ENCODE measurements at regions not wholly inside any gene's neighbourhood (a gene's known extent, or its start where the extent isn't known, plus 50 kb on each side); places are given as distances from the start of the nearest gene placed in this dataset.

DNA sequence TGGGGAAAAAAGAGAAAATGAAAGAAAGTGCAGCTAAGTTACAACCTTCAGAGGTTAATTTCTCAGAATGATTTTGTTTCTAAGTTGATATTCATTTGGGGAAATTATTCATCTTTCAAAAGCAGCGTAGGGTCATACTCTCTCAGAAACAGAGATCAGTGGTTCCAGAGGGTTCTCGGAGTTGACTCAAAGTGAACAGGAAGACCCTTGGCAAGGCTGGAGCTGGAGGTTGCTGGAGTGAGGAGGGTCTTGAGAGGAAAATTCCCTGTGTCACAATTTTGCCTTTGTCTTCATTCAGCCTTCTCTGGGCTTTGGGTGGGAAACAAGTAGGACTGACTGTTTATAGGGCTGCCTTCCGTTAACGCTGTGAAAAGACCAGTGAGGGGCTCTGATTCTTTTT lies 168.2 kb downstream of the ICOS start:
- Histone ChIP-seq H3K4me1 (ENCODE audit: control insufficient read depth, insufficient read depth, low read length) (peaks cover 4% of the 10 kb centered on the region), H3K27ac (ENCODE audit: extremely low read depth, low read depth, low read length) (no peak overlapping the region), H3K4me3 (ENCODE audit: low read depth, low read length) (no peak overlapping the region), H3K36me3 (ENCODE audit: control insufficient read depth in 2 of 2, insufficient read depth in 1 of 2, low read length in 2 of 2) (no peaks in the 10 kb centered on the region), H3K9me3 (ENCODE audit: control insufficient read depth, insufficient read depth, low read depth, low read length) (no peaks in the 10 kb centered on the region)
- TF ChIP-seq ZNF423 (tag by site-specific recombination; IDR thresholded peaks at IDR 0.05) = no peak
- TF ChIP-seq INSM2 (tag by site-specific recombination; IDR thresholded peaks at IDR 0.05) = no peak
- no peak for TF ChIP-seq ZNF596 (tag by site-specific recombination; IDR thresholded peaks at IDR 0.05)
- no peak for TF ChIP-seq IKZF3 (tag by site-specific recombination; IDR thresholded peaks at IDR 0.05)
- no peak for TF ChIP-seq ZNF549 (tag by site-specific recombination; IDR thresholded peaks at IDR 0.05)
- no peak for TF ChIP-seq ZNF561 (tag by site-specific recombination; IDR thresholded peaks at IDR 0.05; ENCODE audit: borderline replicate concordance)
- TF ChIP-seq ZNF692 (tag by site-specific recombination; IDR thresholded peaks at IDR 0.05) = no peak
- no peak for TF ChIP-seq HIC1 (tag by site-specific recombination; IDR thresholded peaks at IDR 0.05)
- TF ChIP-seq ZNF548 (tag by site-specific recombination; IDR thresholded peaks at IDR 0.05) = no peak
- no peak for TF ChIP-seq ZSCAN18 (tag by site-specific recombination; IDR thresholded peaks at IDR 0.05)
- TF ChIP-seq ZNF350 (tag by site-specific recombination; IDR thresholded peaks at IDR 0.05) = no peak
- TF ChIP-seq ZNF324 (tag by site-specific recombination; IDR thresholded peaks at IDR 0.05) = no peak
- TF ChIP-seq ZBTB17 (tag by site-specific recombination; IDR thresholded peaks at IDR 0.05) = no peak
- no peak for TF ChIP-seq ZNF843 (tag by site-specific recombination; IDR thresholded peaks at IDR 0.05)
- TF ChIP-seq ZNF169 (tag by site-specific recombination; IDR thresholded peaks at IDR 0.05) = no peak
- TF ChIP-seq ZNF48 (tag by site-specific recombination; IDR thresholded peaks at IDR 0.05) = no peak
- no peak for TF ChIP-seq WT1 (tag by site-specific recombination; IDR thresholded peaks at IDR 0.05)
- no peak for TF ChIP-seq MYNN (tag by site-specific recombination; IDR thresholded peaks at IDR 0.05; ENCODE audit: borderline replicate concordance)
- TF ChIP-seq MZF1 (tag by site-specific recombination; IDR thresholded peaks at IDR 0.05; ENCODE audit: borderline replicate concordance) = no peak
- no peak for TF ChIP-seq SP3 (tag by site-specific recombination; IDR thresholded peaks at IDR 0.05)
- ChIA-PET POLR2A (no interaction called here), CTCF (interaction anchor here (1.2 kb wide), 1 partner anchor 74 kb away, joined by 6 read pairs; no protein-coding TSS in a partner anchor)

- H3K36me3 ChIP-seq (ENCODE audit: control insufficient read depth in 2 of 2, insufficient read depth in 1 of 2, low read length in 2 of 2) = no peaks in the 10 kb centered on the region
- no peak overlapping the region for H3K27ac ChIP-seq (ENCODE audit: extremely low read depth, low read depth, low read length)
- H3K4me3 ChIP-seq (ENCODE audit: low read depth, low read length) = no peak overlapping the region
- POLR2A ChIA-PET = no interaction called here
- H3K9me3 ChIP-seq (ENCODE audit: control insufficient read depth, insufficient read depth, low read depth, low read length) = no peaks in the 10 kb centered on the region
- H3K4me1 ChIP-seq (ENCODE audit: control insufficient read depth, insufficient read depth, low read length) = peaks cover 4% of the 10 kb centered on the region
- CTCF ChIA-PET = interaction anchor here (0.6 to 1.9 kb wide), 10 partner anchors 9 to 1158 kb away, joined by 3 to 10 read pairs (median 3); no protein-coding TSS in a partner anchor
- peak; percentile 43 for TF ChIP-seq ZFHX2 (tag by site-specific recombination; conservative IDR thresholded peaks at IDR 0.05)
- TF ChIP-seq ZNF837 (tag by site-specific recombination; IDR thresholded peaks at IDR 0.05) = no peak
- TF ChIP-seq ZNF140 (tag by site-specific recombination; IDR thresholded peaks at IDR 0.05) = no peak
- TF ChIP-seq, protein P1, sequence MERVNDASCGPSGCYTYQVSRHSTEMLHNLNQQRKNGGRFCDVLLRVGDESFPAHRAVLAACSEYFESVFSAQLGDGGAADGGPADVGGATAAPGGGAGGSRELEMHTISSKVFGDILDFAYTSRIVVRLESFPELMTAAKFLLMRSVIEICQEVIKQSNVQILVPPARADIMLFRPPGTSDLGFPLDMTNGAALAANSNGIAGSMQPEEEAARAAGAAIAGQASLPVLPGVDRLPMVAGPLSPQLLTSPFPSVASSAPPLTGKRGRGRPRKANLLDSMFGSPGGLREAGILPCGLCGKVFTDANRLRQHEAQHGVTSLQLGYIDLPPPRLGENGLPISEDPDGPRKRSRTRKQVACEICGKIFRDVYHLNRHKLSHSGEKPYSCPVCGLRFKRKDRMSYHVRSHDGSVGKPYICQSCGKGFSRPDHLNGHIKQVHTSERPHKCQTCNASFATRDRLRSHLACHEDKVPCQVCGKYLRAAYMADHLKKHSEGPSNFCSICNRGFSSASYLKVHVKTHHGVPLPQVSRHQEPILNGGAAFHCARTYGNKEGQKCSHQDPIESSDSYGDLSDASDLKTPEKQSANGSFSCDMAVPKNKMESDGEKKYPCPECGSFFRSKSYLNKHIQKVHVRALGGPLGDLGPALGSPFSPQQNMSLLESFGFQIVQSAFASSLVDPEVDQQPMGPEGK (tag by site-specific recombination; IDR thresholded peaks at IDR 0.05) = peak; percentile 27; the same call in 1 of the 2 replicates
- TF ChIP-seq GLI4 (tag by site-specific recombination; IDR thresholded peaks at IDR 0.05) = no peak
- no peak for TF ChIP-seq ZNF585B (tag by site-specific recombination; IDR thresholded peaks at IDR 0.05)
- TF ChIP-seq, protein P2, sequence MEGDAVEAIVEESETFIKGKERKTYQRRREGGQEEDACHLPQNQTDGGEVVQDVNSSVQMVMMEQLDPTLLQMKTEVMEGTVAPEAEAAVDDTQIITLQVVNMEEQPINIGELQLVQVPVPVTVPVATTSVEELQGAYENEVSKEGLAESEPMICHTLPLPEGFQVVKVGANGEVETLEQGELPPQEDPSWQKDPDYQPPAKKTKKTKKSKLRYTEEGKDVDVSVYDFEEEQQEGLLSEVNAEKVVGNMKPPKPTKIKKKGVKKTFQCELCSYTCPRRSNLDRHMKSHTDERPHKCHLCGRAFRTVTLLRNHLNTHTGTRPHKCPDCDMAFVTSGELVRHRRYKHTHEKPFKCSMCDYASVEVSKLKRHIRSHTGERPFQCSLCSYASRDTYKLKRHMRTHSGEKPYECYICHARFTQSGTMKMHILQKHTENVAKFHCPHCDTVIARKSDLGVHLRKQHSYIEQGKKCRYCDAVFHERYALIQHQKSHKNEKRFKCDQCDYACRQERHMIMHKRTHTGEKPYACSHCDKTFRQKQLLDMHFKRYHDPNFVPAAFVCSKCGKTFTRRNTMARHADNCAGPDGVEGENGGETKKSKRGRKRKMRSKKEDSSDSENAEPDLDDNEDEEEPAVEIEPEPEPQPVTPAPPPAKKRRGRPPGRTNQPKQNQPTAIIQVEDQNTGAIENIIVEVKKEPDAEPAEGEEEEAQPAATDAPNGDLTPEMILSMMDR (tag by site-specific recombination; IDR thresholded peaks at IDR 0.05) = peak; percentile 43; the same call in 1 of the 2 replicates
These were observed 171.8 kb downstream of the ICOS start for GRCh38 chr2:204108330-204108751.

Measured in HEK293 (cell line).